Astrocyte (in vitro differentiated cells and primary cell): ENCODE measurements at regions not wholly inside any gene's neighbourhood (a gene's known extent, or its start where the extent isn't known, plus 50 kb on each side); places are given as distances from the start of the nearest gene placed in this dataset.

Source experiments
- DNase-seq: peaks from one replicate; pipeline ENCODE4 v3.0.0-alpha.2; 2010; ENCODE audit warnings: low read depth
- FAIRE-seq: peaks from 2 replicates; lab custom pipeline; 2011; peaks lifted over from hg19 to GRCh38; lab: Jason Lieb, UNC
- H2AFZ ChIP-seq: 2 replicates; pipeline ENCODE4 v1.6.0; 2012; ENCODE audit warnings: low read depth, low read length, inconsistent platforms
- H3K27ac ChIP-seq: 2 replicates; pipeline ENCODE4 v1.5.1; 2011; ENCODE audit warnings: low read depth, low read length, inconsistent platforms
- H3K27me3 ChIP-seq: 2 replicates; pipeline ENCODE4 v1.6.0; 2011; ENCODE audit warnings: low read length, inconsistent platforms; ENCODE audit not compliant: insufficient read depth
- H3K36me3 ChIP-seq: 2 replicates; pipeline ENCODE4 v1.5.1; 2011; ENCODE audit warnings: low read length, inconsistent platforms; ENCODE audit not compliant: insufficient read depth
- H3K4me1 ChIP-seq: 2 replicates; pipeline ENCODE4 v1.5.1; 2011; ENCODE audit warnings: low read length, inconsistent platforms; ENCODE audit not compliant: insufficient read depth
- H3K4me2 ChIP-seq: 2 replicates; pipeline ENCODE4 v1.6.0; 2012; ENCODE audit warnings: low read length, inconsistent platforms
- H3K4me3 ChIP-seq: 2 replicates; pipeline ENCODE4 v1.5.1; 2011; ENCODE audit warnings: low read depth, mild to moderate bottlenecking, low read length, inconsistent platforms; ENCODE audit not compliant: insufficient read depth
- H3K79me2 ChIP-seq: 2 replicates; pipeline ENCODE4 v1.6.0; 2012; ENCODE audit warnings: mild to moderate bottlenecking, low read length, inconsistent platforms; ENCODE audit not compliant: insufficient read depth
- H3K9ac ChIP-seq: 2 replicates; pipeline ENCODE4 v1.6.0; 2012; ENCODE audit warnings: mild to moderate bottlenecking, low read length, inconsistent platforms
- H3K9me3 ChIP-seq: 2 replicates; pipeline ENCODE4 v1.5.1; 2012; ENCODE audit warnings: low read depth, mild to moderate bottlenecking, low read length, inconsistent platforms; ENCODE audit not compliant: insufficient read depth
- H4K20me1 ChIP-seq: 2 replicates; pipeline ENCODE4 v1.6.0; 2012; ENCODE audit warnings: low read length, inconsistent platforms; ENCODE audit not compliant: insufficient read depth
- H3K27ac Mint-ChIP-seq: one replicate; pipeline ENCODE4 v1.8.0; 2021; ENCODE audit warnings: mild to moderate bottlenecking, mixed read lengths; ENCODE audit not compliant: unreplicated experiment
- H3K27me3 Mint-ChIP-seq: one replicate; pipeline ENCODE4 v1.8.0; 2021; ENCODE audit warnings: low read depth, mixed read lengths; ENCODE audit not compliant: unreplicated experiment
- H3K36me3 Mint-ChIP-seq: one replicate; pipeline ENCODE4 v1.8.0; 2021; ENCODE audit warnings: low read depth, mixed read lengths; ENCODE audit not compliant: unreplicated experiment
- H3K4me1 Mint-ChIP-seq: one replicate; pipeline ENCODE4 v1.8.0; 2021; ENCODE audit warnings: low read depth, mixed read lengths; ENCODE audit not compliant: unreplicated experiment
- H3K4me3 Mint-ChIP-seq: one replicate; pipeline ENCODE4 v1.8.0; 2021; ENCODE audit warnings: mild to moderate bottlenecking, moderate library complexity, mixed read lengths; ENCODE audit not compliant: unreplicated experiment
- H3K9me3 Mint-ChIP-seq: one replicate; pipeline ENCODE4 v1.8.0; 2021; ENCODE audit warnings: mild to moderate bottlenecking, mixed read lengths; ENCODE audit not compliant: unreplicated experiment
- EZH2 ChIP-seq: IDR thresholded peaks from 2 replicates; pipeline ENCODE4 v1.6.1; 2012; ENCODE audit warnings: mild to moderate bottlenecking, low read length, inconsistent platforms; ENCODE audit not compliant: insufficient read depth
- TF ChIP-seq, protein P1 (sequence below): IDR thresholded peaks from 2 replicates; pipeline ENCODE4 v1.5.1; 2011; ENCODE audit warnings: low read depth, mild to moderate bottlenecking, inconsistent platforms, low read length, moderate library complexity; ENCODE audit not compliant: insufficient read depth

DNA sequence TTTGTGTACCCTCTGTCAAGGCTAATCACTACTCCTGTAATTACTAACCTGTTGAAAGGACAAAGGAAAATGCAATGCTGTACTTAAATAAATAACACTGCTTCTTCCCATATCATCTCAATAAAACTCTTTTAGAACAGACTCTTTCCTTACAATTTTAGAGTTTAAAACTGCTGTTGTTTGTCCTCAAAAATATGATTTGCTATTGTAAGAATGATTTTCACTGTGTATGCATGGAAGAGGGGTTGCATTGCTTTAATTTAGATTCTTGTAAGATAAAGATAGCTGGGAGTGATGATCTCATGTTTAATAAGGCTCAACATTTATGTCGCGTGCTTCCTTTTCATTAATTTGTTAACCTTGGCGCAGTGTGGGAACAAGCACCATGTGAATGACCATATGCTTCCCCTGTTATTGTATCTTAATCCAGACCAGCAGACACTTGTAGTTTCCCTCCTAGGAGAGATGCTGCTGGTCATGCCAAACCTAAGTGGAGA is 89.8 kb upstream of the ATXN1 start:
- Histone ChIP-seq H3K27ac (no peak overlapping the region), H3K4me3 (no peak overlapping the region), H3K9ac (no peak overlapping the region), H2AFZ (no peak overlapping the region), H3K36me3 (no peaks in the 10 kb centered on the region), H3K4me2 (no peak overlapping the region), H3K9me3 (no peaks in the 10 kb centered on the region), H3K79me2 (no peaks in the 10 kb centered on the region), H3K4me1 (peaks cover 18% of the 10 kb centered on the region), H3K27me3 (no peaks in the 10 kb centered on the region), H4K20me1 (no peaks in the 10 kb centered on the region)
- Mint-ChIP-seq H3K27ac (no peak overlapping the region), H3K9me3 (no peaks in the 10 kb centered on the region), H3K27me3 (no peaks in the 10 kb centered on the region), H3K4me1 (peaks cover 22% of the 10 kb centered on the region), H3K4me3 (no peak overlapping the region), H3K36me3 (no peaks in the 10 kb centered on the region)
- FAIRE-seq (no peak), DNase-seq (no peak)
- TF ChIP-seq EZH2, result no peak
- TF ChIP-seq, protein P1, sequence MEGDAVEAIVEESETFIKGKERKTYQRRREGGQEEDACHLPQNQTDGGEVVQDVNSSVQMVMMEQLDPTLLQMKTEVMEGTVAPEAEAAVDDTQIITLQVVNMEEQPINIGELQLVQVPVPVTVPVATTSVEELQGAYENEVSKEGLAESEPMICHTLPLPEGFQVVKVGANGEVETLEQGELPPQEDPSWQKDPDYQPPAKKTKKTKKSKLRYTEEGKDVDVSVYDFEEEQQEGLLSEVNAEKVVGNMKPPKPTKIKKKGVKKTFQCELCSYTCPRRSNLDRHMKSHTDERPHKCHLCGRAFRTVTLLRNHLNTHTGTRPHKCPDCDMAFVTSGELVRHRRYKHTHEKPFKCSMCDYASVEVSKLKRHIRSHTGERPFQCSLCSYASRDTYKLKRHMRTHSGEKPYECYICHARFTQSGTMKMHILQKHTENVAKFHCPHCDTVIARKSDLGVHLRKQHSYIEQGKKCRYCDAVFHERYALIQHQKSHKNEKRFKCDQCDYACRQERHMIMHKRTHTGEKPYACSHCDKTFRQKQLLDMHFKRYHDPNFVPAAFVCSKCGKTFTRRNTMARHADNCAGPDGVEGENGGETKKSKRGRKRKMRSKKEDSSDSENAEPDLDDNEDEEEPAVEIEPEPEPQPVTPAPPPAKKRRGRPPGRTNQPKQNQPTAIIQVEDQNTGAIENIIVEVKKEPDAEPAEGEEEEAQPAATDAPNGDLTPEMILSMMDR, result no peak

DNA sequence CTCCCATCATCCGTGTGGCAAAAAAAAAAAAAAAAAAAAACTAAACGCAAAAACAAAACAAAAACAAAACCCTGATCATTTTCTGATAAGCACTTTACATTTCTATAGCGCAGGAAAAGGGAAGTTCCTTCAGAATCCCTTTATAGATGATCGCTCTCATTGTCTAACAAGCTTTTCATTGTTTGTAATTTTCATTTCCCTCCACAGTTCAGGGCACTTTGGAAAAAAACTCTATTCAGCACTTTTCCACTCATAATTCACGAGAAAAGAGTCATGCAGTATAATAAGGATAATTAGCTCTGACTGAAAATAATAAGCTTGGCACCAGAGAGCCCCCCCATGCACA is 89.4 kb upstream of the ATXN1 start:
- H3K9me3 Mint-ChIP-seq, result no peaks in the 10 kb centered on the region
- H3K27ac Mint-ChIP-seq, result no peak overlapping the region
- no peaks in the 10 kb centered on the region for H3K36me3 Mint-ChIP-seq

More for the DNA sequence above, 89.4 kb upstream of the ATXN1 start:
- DNase-seq (no peak), FAIRE-seq (no peak)
- Histone ChIP-seq H3K79me2 (no peaks in the 10 kb centered on the region), H3K36me3 (no peaks in the 10 kb centered on the region), H2AFZ (no peak overlapping the region), H3K27ac (no peak overlapping the region), H3K4me3 (no peak overlapping the region), H3K9me3 (no peaks in the 10 kb centered on the region), H3K27me3 (no peaks in the 10 kb centered on the region), H3K9ac (no peak overlapping the region), H4K20me1 (no peaks in the 10 kb centered on the region), H3K4me2 (peak overlapping the region; percentile 74), H3K4me1 (peaks cover 18% of the 10 kb centered on the region)
- TF ChIP-seq, protein P1, result no peak
- no peak for TF ChIP-seq EZH2
- H3K4me3 Mint-ChIP-seq, result no peak overlapping the region
- H3K27me3 Mint-ChIP-seq, result no peaks in the 10 kb centered on the region
- peaks cover 22% of the 10 kb centered on the region for H3K4me1 Mint-ChIP-seq
